HG03439 (cell line): ENCODE measurements at regions not wholly inside any gene's neighbourhood (a gene's known extent, or its start where the extent isn't known, plus 50 kb on each side); places are given as distances from the start of the nearest gene placed in this dataset.
"Not testable (repeated sequence)": the region's sequence is repeated elsewhere in the genome, so short reads cannot be mapped to it uniquely, and the experiment has no call there.

ENCODE experiments used
- ATAC-seq: cut with Tn5 transposase; IDR thresholded peaks from one replicate; pipeline ENCODE4 v1.9.1; 2021; ENCODE audit warnings: mild to moderate bottlenecking, moderate library complexity; ENCODE audit not compliant: unreplicated experiment

- not testable (repeated sequence) for ATAC-seq
Measured at GRCh38 chr1:143644035-143644434, 327.8 kb downstream of the FAM72C start.

GRCh38 chr1:143643148-143643885 is 328.5 kb downstream of the FAM72C start:
- ATAC-seq: no peak

- ATAC-seq: no peak
Measured at GRCh38 chr1:143625886-143626285, 345.9 kb downstream of the FAM72C start.

- no peak for ATAC-seq
Measured at GRCh38 chr1:143619851-143620250, 351.9 kb downstream of the FAM72C start.

- no peak for ATAC-seq
Measured at GRCh38 chr1:143611159-143611558, 360.6 kb downstream of the FAM72C start.

GRCh38 chr1:143610196-143610595 is 361.6 kb downstream of the FAM72C start:
- no peak for ATAC-seq

GRCh38 chr1:143604887-143605286 is 366.9 kb downstream of the FAM72C start:
- no peak for ATAC-seq

- ATAC-seq: no peak
Measured at GRCh38 chr1:143584508-143584907, 387.3 kb downstream of the FAM72C start.

GRCh38 chr1:143574891-143575520 is 396.8 kb downstream of the FAM72C start:
- ATAC-seq: no peak

GRCh38 chr1:143572661-143573060 is 399.1 kb downstream of the FAM72C start:
- not testable (repeated sequence) for ATAC-seq

GRCh38 chr1:143563761-143564160 is 408.0 kb downstream of the FAM72C start:
- not testable (repeated sequence) for ATAC-seq

GRCh38 chr1:143553627-143554026 is 418.2 kb downstream of the FAM72C start:
- no peak for ATAC-seq

GRCh38 chr1:143504703-143505102 is 467.1 kb downstream of the FAM72C start:
- ATAC-seq: not testable (repeated sequence)

GRCh38 chr1:143504080-143504479 is 467.7 kb downstream of the FAM72C start:
- ATAC-seq: not testable (repeated sequence)

GRCh38 chr1:143503048-143503447 is 468.7 kb downstream of the FAM72C start:
- not testable (repeated sequence) for ATAC-seq

- not testable (repeated sequence) for ATAC-seq
Measured at GRCh38 chr1:143502038-143502437, 469.7 kb downstream of the FAM72C start.

- ATAC-seq: not testable (repeated sequence)
Measured at GRCh38 chr1:143498059-143498749, 473.6 kb downstream of the FAM72C start.

GRCh38 chr1:143497374-143497747 is 474.4 kb downstream of the FAM72C start:
- ATAC-seq: no peak

- not testable (repeated sequence) for ATAC-seq
Measured at GRCh38 chr1:143496526-143497373, 475.0 kb downstream of the FAM72C start.
